ENCODE measurements at regions not wholly inside any gene's neighbourhood (a gene's known extent, or its start where the extent isn't known, plus 50 kb on each side); places are given as distances from the start of the nearest gene placed in this dataset.

DNA sequence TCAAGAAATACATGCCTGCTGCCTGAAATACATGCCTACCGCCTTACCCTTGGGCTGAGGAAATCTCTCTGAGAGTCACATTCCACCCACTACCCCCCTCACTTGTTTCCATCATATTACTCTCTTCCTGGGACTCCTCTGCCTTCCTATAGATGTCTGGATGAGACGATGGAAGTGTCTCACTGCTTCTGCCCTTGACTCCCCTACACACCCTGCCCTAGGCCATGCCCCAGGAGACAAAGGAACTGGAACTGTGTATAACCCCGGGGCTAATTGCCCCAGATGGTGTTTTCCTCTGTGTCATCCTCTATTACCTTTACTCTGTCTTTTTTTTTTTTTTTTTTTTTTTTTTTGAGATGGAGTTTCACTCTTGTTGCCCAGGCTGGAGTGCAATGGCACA is 102.0 kb downstream of the GTPBP8 start:
- peaks cover 8% of the 10 kb centered on the region for H3K4me1 ChIP-seq (ENCODE audit: control insufficient read depth, insufficient read depth, low read length)
- no peaks in the 10 kb centered on the region for H3K36me3 ChIP-seq (ENCODE audit: control insufficient read depth, insufficient read depth, low read length)
- DNase-seq (ENCODE audit: low read depth in 4 of 6, low spot score in 6 of 6), result no peak
- WGBS (ENCODE audit: insufficient coverage), result 89% methylated on average over 1 of the region's 3 CpGs
- no peak overlapping the region for H3K27ac ChIP-seq (ENCODE audit: low read depth, low read length)
- H3K4me3 ChIP-seq (ENCODE audit: low read depth, low read length), result no peak overlapping the region
- H3K27me3 ChIP-seq (ENCODE audit: control insufficient read depth, insufficient read depth, low read length), result no peaks in the 10 kb centered on the region
- no peaks in the 10 kb centered on the region for H3K9me3 ChIP-seq (ENCODE audit: control insufficient read depth, insufficient read depth, low read length)

DNA sequence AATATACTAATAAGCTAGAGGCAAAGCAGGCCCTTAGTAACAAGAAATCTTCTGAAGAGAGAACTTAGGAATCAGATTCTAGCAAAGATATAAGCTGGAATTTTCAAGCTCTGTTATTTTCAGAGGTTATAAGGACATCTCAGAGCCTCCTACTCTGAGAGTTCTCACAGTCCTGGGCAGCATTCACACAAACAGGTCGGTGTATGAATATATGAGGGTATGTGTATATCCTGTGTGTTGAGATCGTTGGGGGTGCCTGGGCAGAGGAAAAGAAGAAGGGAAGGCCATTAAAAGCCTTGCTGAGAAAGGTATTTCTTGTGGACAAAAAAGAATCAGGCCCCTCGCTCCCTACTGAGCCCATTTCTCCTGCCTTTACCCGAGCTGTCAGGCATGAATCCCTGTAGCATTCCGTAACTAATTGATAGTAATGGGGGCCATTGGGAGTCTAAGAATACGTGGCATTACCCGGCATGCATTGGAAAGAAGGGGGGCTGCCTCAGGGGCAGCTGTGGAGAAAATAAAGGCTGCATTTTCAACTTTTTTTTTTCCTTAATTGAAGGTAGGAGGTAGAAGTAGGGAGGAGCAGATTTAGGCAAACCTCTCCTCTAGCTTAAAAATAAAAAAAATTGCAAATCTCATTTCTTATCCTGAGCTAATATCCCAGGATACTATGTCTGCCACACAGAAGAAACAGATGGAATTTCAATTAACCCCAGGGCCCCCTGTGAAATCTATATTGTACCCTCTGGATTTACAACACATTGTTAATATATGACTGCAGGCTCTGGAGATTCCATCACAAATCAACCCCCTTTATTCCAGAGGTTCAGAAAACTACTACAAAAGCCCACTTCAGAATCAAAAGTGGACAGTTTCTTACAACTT is 103.8 kb downstream of the GTPBP8 start:
- H3K4me3 ChIP-seq (ENCODE audit: low read depth, low read length), result no peak overlapping the region
- H3K27ac ChIP-seq (ENCODE audit: low read depth, low read length), result peak overlapping the region; percentile 16
- H3K4me1 ChIP-seq (ENCODE audit: control insufficient read depth, insufficient read depth, low read length), result peaks cover 3% of the 10 kb centered on the region
- H3K36me3 ChIP-seq (ENCODE audit: control insufficient read depth, insufficient read depth, low read length), result no peaks in the 10 kb centered on the region
- WGBS (ENCODE audit: insufficient coverage), result 15% methylated on average over 2 of the region's 7 CpGs
- peak in 1 of 6 donors; percentile 74 for DNase-seq (ENCODE audit: low read depth in 4 of 6, low spot score in 6 of 6)
- H3K27me3 ChIP-seq (ENCODE audit: control insufficient read depth, insufficient read depth, low read length), result no peaks in the 10 kb centered on the region
- no peaks in the 10 kb centered on the region for H3K9me3 ChIP-seq (ENCODE audit: control insufficient read depth, insufficient read depth, low read length)

- Histone ChIP-seq H3K36me3 (ENCODE audit: control insufficient read depth, insufficient read depth, low read length) (no peaks in the 10 kb centered on the region), H3K27ac (ENCODE audit: low read depth, low read length) (no peak overlapping the region), H3K9me3 (ENCODE audit: control insufficient read depth, insufficient read depth, low read length) (no peaks in the 10 kb centered on the region), H3K27me3 (ENCODE audit: control insufficient read depth, insufficient read depth, low read length) (no peaks in the 10 kb centered on the region), H3K4me3 (ENCODE audit: low read depth, low read length) (no peak overlapping the region), H3K4me1 (ENCODE audit: control insufficient read depth, insufficient read depth, low read length) (peaks cover 3% of the 10 kb centered on the region)
- WGBS (ENCODE audit: insufficient coverage), result 33% methylated on average over 1 of the region's 2 CpGs
- no peak for DNase-seq (ENCODE audit: low read depth in 4 of 6, low spot score in 6 of 6)
These were observed 105.6 kb downstream of the GTPBP8 start for GRCh38 chr3:113096188-113096892.

DNA sequence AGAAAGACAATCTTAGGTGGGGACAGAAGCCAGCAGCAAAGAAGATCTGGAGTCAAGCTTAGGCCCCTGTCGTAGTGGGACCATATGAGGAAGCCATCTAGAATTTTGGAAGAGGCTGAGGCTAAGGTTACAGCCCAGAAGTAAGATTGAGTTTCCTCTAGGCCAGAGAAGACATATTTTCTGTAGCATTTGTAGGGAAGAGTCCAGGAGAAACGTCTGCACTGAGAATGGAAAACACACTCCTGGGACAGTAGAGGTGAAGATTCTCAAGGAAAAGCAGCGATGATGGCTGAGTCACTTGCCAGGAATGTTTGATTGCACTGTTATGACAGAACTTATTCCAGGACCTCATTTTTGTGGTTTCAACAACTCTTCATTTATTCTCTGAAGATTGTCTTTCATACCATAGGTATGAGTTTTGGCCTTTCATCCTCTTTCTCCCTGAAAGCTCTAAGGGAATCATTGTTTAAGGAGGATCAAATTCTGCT is 107.2 kb downstream of the GTPBP8 start:
- no peaks in the 10 kb centered on the region for H3K36me3 ChIP-seq (ENCODE audit: control insufficient read depth, insufficient read depth, low read length)
- peaks cover 3% of the 10 kb centered on the region for H3K4me1 ChIP-seq (ENCODE audit: control insufficient read depth, insufficient read depth, low read length)
- no peak overlapping the region for H3K27ac ChIP-seq (ENCODE audit: low read depth, low read length)
- no peak overlapping the region for H3K4me3 ChIP-seq (ENCODE audit: low read depth, low read length)
- 97% methylated on average over 3 of the region's 3 CpGs for WGBS (ENCODE audit: insufficient coverage)
- no peaks in the 10 kb centered on the region for H3K27me3 ChIP-seq (ENCODE audit: control insufficient read depth, insufficient read depth, low read length)
- DNase-seq (ENCODE audit: low read depth in 4 of 6, low spot score in 6 of 6), result no peak
- no peaks in the 10 kb centered on the region for H3K9me3 ChIP-seq (ENCODE audit: control insufficient read depth, insufficient read depth, low read length)

GRCh38 chr3:113100063-113100462 is 109.3 kb downstream of the GTPBP8 start:
- no peaks in the 10 kb centered on the region for H3K36me3 ChIP-seq (ENCODE audit: control insufficient read depth, insufficient read depth, low read length)
- no peak for DNase-seq (ENCODE audit: low read depth in 4 of 6, low spot score in 6 of 6)
- WGBS (ENCODE audit: insufficient coverage), result no CpG with 5 or more reads among the region's 2 CpGs
- H3K4me3 ChIP-seq (ENCODE audit: low read depth, low read length), result no peak overlapping the region
- H3K9me3 ChIP-seq (ENCODE audit: control insufficient read depth, insufficient read depth, low read length), result no peaks in the 10 kb centered on the region
- no peaks in the 10 kb centered on the region for H3K27me3 ChIP-seq (ENCODE audit: control insufficient read depth, insufficient read depth, low read length)
- H3K4me1 ChIP-seq (ENCODE audit: control insufficient read depth, insufficient read depth, low read length), result peaks cover 6% of the 10 kb centered on the region
- no peak overlapping the region for H3K27ac ChIP-seq (ENCODE audit: low read depth, low read length)

GRCh38 chr3:113103588-113103987 is 107.8 kb upstream of the BOC start:
- H3K4me1 ChIP-seq (ENCODE audit: control insufficient read depth, insufficient read depth, low read length), result peaks cover 9% of the 10 kb centered on the region
- H3K27me3 ChIP-seq (ENCODE audit: control insufficient read depth, insufficient read depth, low read length), result no peaks in the 10 kb centered on the region
- no peaks in the 10 kb centered on the region for H3K36me3 ChIP-seq (ENCODE audit: control insufficient read depth, insufficient read depth, low read length)
- no peak for DNase-seq (ENCODE audit: low read depth in 4 of 6, low spot score in 6 of 6)
- H3K27ac ChIP-seq (ENCODE audit: low read depth, low read length), result no peak overlapping the region
- no peak overlapping the region for H3K4me3 ChIP-seq (ENCODE audit: low read depth, low read length)
- WGBS (ENCODE audit: insufficient coverage), result 67% methylated on average over 1 of the region's 2 CpGs
- no peaks in the 10 kb centered on the region for H3K9me3 ChIP-seq (ENCODE audit: control insufficient read depth, insufficient read depth, low read length)

GRCh38 chr3:113104357-113105092 is 106.8 kb upstream of the BOC start:
- no peaks in the 10 kb centered on the region for H3K9me3 ChIP-seq (ENCODE audit: control insufficient read depth, insufficient read depth, low read length)
- peaks cover 9% of the 10 kb centered on the region for H3K4me1 ChIP-seq (ENCODE audit: control insufficient read depth, insufficient read depth, low read length)
- H3K4me3 ChIP-seq (ENCODE audit: low read depth, low read length), result no peak overlapping the region
- H3K27ac ChIP-seq (ENCODE audit: low read depth, low read length), result peak overlapping the region; percentile 65
- H3K27me3 ChIP-seq (ENCODE audit: control insufficient read depth, insufficient read depth, low read length), result no peaks in the 10 kb centered on the region
- WGBS (ENCODE audit: insufficient coverage), result 17% methylated on average over 2 of the region's 11 CpGs
- peak in 1 of 6 donors; percentile 69 for DNase-seq (ENCODE audit: low read depth in 4 of 6, low spot score in 6 of 6)
- H3K36me3 ChIP-seq (ENCODE audit: control insufficient read depth, insufficient read depth, low read length), result no peaks in the 10 kb centered on the region

- no peaks in the 10 kb centered on the region for H3K36me3 ChIP-seq (ENCODE audit: control insufficient read depth, insufficient read depth, low read length)
- H3K27ac ChIP-seq (ENCODE audit: low read depth, low read length), result peak overlapping the region; percentile 65
- H3K4me1 ChIP-seq (ENCODE audit: control insufficient read depth, insufficient read depth, low read length), result peaks cover 9% of the 10 kb centered on the region
- no peak overlapping the region for H3K4me3 ChIP-seq (ENCODE audit: low read depth, low read length)
- H3K27me3 ChIP-seq (ENCODE audit: control insufficient read depth, insufficient read depth, low read length), result no peaks in the 10 kb centered on the region
- no peaks in the 10 kb centered on the region for H3K9me3 ChIP-seq (ENCODE audit: control insufficient read depth, insufficient read depth, low read length)
- DNase-seq (ENCODE audit: low read depth in 4 of 6, low spot score in 6 of 6), result peak in 2 of 6 donors; percentile 65 to 76
- WGBS (ENCODE audit: insufficient coverage), result 67% methylated on average over 1 of the region's 4 CpGs
These were observed 106.3 kb upstream of the BOC start for GRCh38 chr3:113105093-113105449.

GRCh38 chr3:113105966-113106660 is 105.2 kb upstream of the BOC start:
- peak in 1 of 6 donors; percentile 49 for DNase-seq (ENCODE audit: low read depth in 4 of 6, low spot score in 6 of 6)
- WGBS (ENCODE audit: insufficient coverage), result no CpG with 5 or more reads among the region's 4 CpGs
- H3K4me3 ChIP-seq (ENCODE audit: low read depth, low read length), result no peak overlapping the region

More at GRCh38 chr3:113105966-113106660, 105.2 kb upstream of the BOC start:
- no peaks in the 10 kb centered on the region for H3K36me3 ChIP-seq (ENCODE audit: control insufficient read depth, insufficient read depth, low read length)
- no peaks in the 10 kb centered on the region for H3K9me3 ChIP-seq (ENCODE audit: control insufficient read depth, insufficient read depth, low read length)
- no peak overlapping the region for H3K27ac ChIP-seq (ENCODE audit: low read depth, low read length)
- H3K27me3 ChIP-seq (ENCODE audit: control insufficient read depth, insufficient read depth, low read length), result no peaks in the 10 kb centered on the region
- peaks cover 9% of the 10 kb centered on the region for H3K4me1 ChIP-seq (ENCODE audit: control insufficient read depth, insufficient read depth, low read length)

All from spinal cord (tissue), 9 donors.